ENCODE measurements at regions not wholly inside any gene's neighbourhood (a gene's known extent, or its start where the extent isn't known, plus 50 kb on each side); places are given as distances from the start of the nearest gene placed in this dataset.

DNA sequence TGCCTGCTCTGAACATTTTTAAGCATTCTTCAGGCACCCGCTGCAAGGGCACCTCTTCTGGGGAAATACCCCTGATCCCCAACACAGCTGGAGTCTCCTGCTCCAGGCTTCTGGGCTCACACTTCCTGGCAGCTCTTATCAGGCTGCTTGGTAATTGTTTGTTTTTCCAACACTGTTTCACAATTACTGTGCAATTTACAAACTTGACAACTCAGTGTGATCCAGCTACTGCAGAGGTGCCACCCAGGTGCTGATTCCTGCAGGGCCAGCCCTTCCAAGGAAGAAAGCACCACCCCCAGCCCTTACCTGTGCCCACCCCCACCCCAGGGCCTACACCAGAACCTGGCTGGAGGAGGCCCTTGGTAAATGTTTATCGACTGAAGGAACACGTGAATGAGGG, 66.5 kb downstream of the MAGEF1 start:
- no peaks in the 10 kb centered on the region for H3K36me3 ChIP-seq
- peaks cover 41% of the 10 kb centered on the region for H3K4me1 ChIP-seq (ENCODE audit: low read depth)
- H3K9me3 ChIP-seq (ENCODE audit: low read depth): no peaks in the 10 kb centered on the region
- DNase-seq (ENCODE audit: low read depth in 1 of 2, low spot score in 1 of 2): peak in 1 of 2 donors; percentile 57
- no peaks in the 10 kb centered on the region for H3K27me3 ChIP-seq
- TF ChIP-seq CTCF (IDR thresholded peaks at IDR 0.05; ENCODE audit: low read depth, low read length): no peak
- H3K4me3 ChIP-seq: no peak overlapping the region
- peak overlapping the region; percentile 91 for H3K27ac ChIP-seq

- no peak for DNase-seq (ENCODE audit: low read depth in 1 of 2, low spot score in 1 of 2)
- no peaks in the 10 kb centered on the region for H3K9me3 ChIP-seq (ENCODE audit: low read depth)
- H3K4me3 ChIP-seq: no peak overlapping the region
- peaks cover 38% of the 10 kb centered on the region for H3K4me1 ChIP-seq (ENCODE audit: low read depth)
- no peaks in the 10 kb centered on the region for H3K27me3 ChIP-seq
- H3K36me3 ChIP-seq: no peaks in the 10 kb centered on the region
- no peak for TF ChIP-seq CTCF (IDR thresholded peaks at IDR 0.05; ENCODE audit: low read depth, low read length)
- H3K27ac ChIP-seq: peak overlapping the region; percentile 91
Observed at GRCh38 chr3:184643442-184643841, 68.4 kb downstream of the MAGEF1 start.

GRCh38 chr3:184642631-184643285, 69.1 kb downstream of the MAGEF1 start:
- Histone ChIP-seq H3K36me3 (no peaks in the 10 kb centered on the region), H3K9me3 (ENCODE audit: low read depth) (no peaks in the 10 kb centered on the region), H3K27me3 (no peaks in the 10 kb centered on the region), H3K4me3 (no peak overlapping the region), H3K27ac (peak overlapping the region; percentile 91), H3K4me1 (ENCODE audit: low read depth) (peaks cover 40% of the 10 kb centered on the region)
- no peak for TF ChIP-seq CTCF (IDR thresholded peaks at IDR 0.05; ENCODE audit: low read depth, low read length)
- peak in 1 of 2 donors; percentile 85 for DNase-seq (ENCODE audit: low read depth in 1 of 2, low spot score in 1 of 2)

DNA sequence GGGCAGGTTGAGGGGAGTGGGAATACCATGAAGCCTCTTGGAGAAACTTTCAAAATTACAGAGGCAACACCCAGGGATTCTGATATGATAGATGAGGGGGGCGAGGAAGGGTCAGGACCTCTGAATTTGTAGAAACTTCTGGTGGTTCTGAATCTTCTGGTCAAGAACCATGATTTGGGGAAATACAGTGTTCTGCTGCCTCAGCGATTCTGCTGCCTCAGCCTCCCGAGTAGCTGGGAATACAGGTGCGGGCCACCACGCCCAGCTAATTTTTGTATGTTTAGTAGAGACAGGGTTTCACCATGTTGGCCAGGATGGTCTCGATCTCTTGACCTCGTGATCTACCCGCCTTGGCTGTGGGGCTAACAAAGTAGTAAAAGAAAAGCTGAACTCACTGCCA, 70.4 kb downstream of the MAGEF1 start:
- Histone ChIP-seq H3K27ac (peak overlapping the region; percentile 91), H3K4me1 (ENCODE audit: low read depth) (peaks cover 49% of the 10 kb centered on the region), H3K9me3 (ENCODE audit: low read depth) (no peaks in the 10 kb centered on the region), H3K4me3 (no peak overlapping the region), H3K36me3 (no peaks in the 10 kb centered on the region), H3K27me3 (no peaks in the 10 kb centered on the region)
- no peak for TF ChIP-seq CTCF (IDR thresholded peaks at IDR 0.05; ENCODE audit: low read depth, low read length)
- DNase-seq (ENCODE audit: low read depth in 1 of 2, low spot score in 1 of 2): no peak

DNA sequence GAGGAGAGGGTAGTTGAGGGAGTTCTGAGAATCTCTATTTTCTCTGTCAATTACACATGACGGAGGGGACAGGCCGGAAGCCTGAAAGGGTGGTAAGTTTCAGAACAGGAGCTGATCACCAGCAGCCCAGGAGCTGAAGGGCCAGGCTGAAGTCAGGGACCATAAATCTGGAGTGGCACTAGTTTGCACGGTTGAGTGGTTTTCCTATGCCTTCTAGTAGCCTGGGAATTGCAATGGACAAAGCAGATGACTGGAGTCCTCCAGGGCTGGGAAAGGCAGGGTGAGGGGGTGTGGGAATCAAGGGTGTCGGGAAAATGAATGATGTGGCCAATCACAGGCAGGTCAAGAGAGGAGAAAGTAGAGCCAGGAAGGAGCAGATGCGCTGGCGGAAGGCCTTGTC, 72.5 kb downstream of the MAGEF1 start:
- H3K36me3 ChIP-seq: no peaks in the 10 kb centered on the region
- no peak for DNase-seq (ENCODE audit: low read depth in 1 of 2, low spot score in 1 of 2)
- H3K9me3 ChIP-seq (ENCODE audit: low read depth): no peaks in the 10 kb centered on the region
- H3K4me1 ChIP-seq (ENCODE audit: low read depth): peaks cover 61% of the 10 kb centered on the region
- no peak overlapping the region for H3K4me3 ChIP-seq
- TF ChIP-seq CTCF (IDR thresholded peaks at IDR 0.05; ENCODE audit: low read depth, low read length): no peak
- H3K27me3 ChIP-seq: no peaks in the 10 kb centered on the region
- H3K27ac ChIP-seq: no peak overlapping the region
